C4-2B (cell line): ENCODE measurements at regions not wholly inside any gene's neighbourhood (a gene's known extent, or its start where the extent isn't known, plus 50 kb on each side); places are given as distances from the start of the nearest gene placed in this dataset.

Experiments used
- H3K27ac ChIP-seq: fragments of 450-650 bp; 2 replicates; pipeline ENCODE4 v1.5.1; 2017
- ZFX ChIP-seq: fragments of 450-650 bp; IDR thresholded peaks from 2 replicates; pipeline ENCODE4 v1.6.1; 2017
- TF ChIP-seq, protein P1 (sequence below): fragments of 450-650 bp; conservative IDR thresholded peaks from 2 replicates; pipeline ENCODE4 v1.5.1; 2017; ENCODE audit warnings: mild to moderate bottlenecking

- no peak overlapping the region for H3K27ac ChIP-seq
- no peak for TF ChIP-seq ZFX
- TF ChIP-seq, protein P1, sequence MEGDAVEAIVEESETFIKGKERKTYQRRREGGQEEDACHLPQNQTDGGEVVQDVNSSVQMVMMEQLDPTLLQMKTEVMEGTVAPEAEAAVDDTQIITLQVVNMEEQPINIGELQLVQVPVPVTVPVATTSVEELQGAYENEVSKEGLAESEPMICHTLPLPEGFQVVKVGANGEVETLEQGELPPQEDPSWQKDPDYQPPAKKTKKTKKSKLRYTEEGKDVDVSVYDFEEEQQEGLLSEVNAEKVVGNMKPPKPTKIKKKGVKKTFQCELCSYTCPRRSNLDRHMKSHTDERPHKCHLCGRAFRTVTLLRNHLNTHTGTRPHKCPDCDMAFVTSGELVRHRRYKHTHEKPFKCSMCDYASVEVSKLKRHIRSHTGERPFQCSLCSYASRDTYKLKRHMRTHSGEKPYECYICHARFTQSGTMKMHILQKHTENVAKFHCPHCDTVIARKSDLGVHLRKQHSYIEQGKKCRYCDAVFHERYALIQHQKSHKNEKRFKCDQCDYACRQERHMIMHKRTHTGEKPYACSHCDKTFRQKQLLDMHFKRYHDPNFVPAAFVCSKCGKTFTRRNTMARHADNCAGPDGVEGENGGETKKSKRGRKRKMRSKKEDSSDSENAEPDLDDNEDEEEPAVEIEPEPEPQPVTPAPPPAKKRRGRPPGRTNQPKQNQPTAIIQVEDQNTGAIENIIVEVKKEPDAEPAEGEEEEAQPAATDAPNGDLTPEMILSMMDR, result no peak
Observed at GRCh38 chr1:165147799-165148198, 208.7 kb downstream of the LMX1A start.

DNA sequence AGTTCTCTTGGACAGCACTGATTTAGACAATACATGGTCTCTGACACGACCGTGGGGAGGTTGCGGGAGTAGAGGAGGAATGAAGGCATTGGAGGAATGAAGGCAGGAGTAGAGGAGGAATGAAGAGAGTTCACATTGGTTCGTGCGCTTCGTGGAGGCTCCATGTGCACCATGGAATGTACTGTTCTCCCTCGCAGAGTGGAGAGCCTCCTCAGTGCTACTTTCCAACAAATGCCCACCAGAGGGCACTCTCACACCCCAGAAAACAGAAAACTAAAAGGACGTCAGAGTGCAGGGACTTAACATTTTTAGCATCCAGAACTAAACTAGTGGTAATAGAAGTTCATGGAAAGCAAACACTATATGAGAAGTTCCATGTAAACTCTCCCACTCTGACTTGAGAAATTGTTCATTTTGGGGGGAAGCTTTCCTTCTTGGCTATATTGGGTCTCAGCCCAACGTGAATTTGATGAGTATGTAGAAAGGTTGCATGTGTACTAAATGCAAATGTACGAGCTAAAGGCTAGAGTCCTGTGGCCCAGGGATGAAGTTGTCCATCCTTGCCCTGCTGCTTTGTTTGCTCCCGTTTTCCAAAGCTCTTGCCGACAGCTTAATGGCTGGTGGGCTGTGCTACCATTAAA is 211.6 kb downstream of the LMX1A start:
- no peak overlapping the region for H3K27ac ChIP-seq
- no peak for TF ChIP-seq ZFX
- TF ChIP-seq, protein P1, result peak; percentile 90

DNA sequence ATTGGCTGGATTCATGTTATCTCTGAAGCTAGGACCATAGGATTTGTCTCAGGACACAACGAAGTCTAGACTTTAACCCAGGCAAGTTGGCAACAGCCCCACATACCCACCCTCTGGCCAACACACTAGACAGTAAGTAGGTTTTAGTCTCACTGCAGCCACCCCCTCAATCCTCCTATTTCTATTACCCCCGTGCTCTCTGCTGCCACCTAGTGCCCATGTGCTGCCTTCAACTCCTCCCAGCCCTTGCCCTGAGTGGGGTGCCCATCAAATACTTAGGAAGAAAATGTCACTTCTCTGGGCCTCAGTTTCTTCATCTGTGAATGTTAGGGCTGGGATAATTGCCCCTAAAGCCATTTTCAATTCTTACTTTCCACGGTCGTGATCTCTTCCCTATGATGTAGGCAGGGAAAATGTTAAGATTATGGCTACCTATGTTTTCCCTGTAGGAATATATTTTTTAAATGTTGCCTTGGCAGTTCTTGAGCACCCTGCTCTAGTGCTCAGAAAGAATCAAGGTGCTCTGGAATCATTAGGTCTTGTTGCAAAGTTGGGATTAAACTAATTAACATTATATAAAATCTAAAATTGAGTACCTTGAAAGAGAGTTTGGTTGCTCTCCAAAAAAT is 213.0 kb downstream of the LMX1A start:
- TF ChIP-seq, protein P1, result peak; percentile 93
- no peak for TF ChIP-seq ZFX
- H3K27ac ChIP-seq, result no peak overlapping the region

GRCh38 chr1:165138960-165139359 is 217.6 kb downstream of the LMX1A start:
- H3K27ac ChIP-seq, result no peak overlapping the region
- no peak for TF ChIP-seq ZFX
- TF ChIP-seq, protein P1, result no peak

- no peak overlapping the region for H3K27ac ChIP-seq
Observed at GRCh38 chr1:165137551-165138316, 218.8 kb downstream of the LMX1A start.

GRCh38 chr1:165134431-165134830 is 222.1 kb downstream of the LMX1A start:
- no peak overlapping the region for H3K27ac ChIP-seq
- TF ChIP-seq, protein P1, result no peak
- no peak for TF ChIP-seq ZFX

More at GRCh38 chr1:165137551-165138316, 218.8 kb downstream of the LMX1A start:
- TF ChIP-seq, protein P1, result no peak
- TF ChIP-seq ZFX, result no peak
